Hepatocyte (in vitro differentiated cells): ENCODE measurements at regions not wholly inside any gene's neighbourhood (a gene's known extent, or its start where the extent isn't known, plus 50 kb on each side); places are given as distances from the start of the nearest gene placed in this dataset.

Experiments
- DNase-seq: peaks from one replicate; pipeline ENCODE4 v3.0.0-alpha.2; 2016; ENCODE audit warnings: low spot score
- H2AFZ ChIP-seq: fragments of 200-600 bp; sonication (generic); 2 replicates; pipeline ENCODE4 v1.6.0; 2016; ENCODE audit warnings: antibody characterized with exemption, mild to moderate bottlenecking
- H3K27ac ChIP-seq: fragments of 200-600 bp; sonication (generic); 2 replicates; pipeline ENCODE4 v1.5.1; 2016; ENCODE audit warnings: mild to moderate bottlenecking
- H3K27me3 ChIP-seq: fragments of 200-600 bp; sonication (generic); 2 replicates; pipeline ENCODE4 v1.6.1; 2016
- H3K36me3 ChIP-seq: fragments of 200-600 bp; sonication (generic); replicated peaks from 2 replicates; pipeline ENCODE4 v1.5.1; 2016; ENCODE audit warnings: low read depth; ENCODE audit not compliant: insufficient read depth
- H3K4me1 ChIP-seq: fragments of 200-600 bp; sonication (generic); 2 replicates; pipeline ENCODE4 v1.5.1; 2016; ENCODE audit warnings: mild to moderate bottlenecking, moderate library complexity; ENCODE audit not compliant: insufficient read depth
- H3K4me2 ChIP-seq: fragments of 200-600 bp; sonication (generic); 2 replicates; pipeline ENCODE4 v1.6.0; 2016
- H3K4me3 ChIP-seq: fragments of 200-600 bp; sonication (generic); 2 replicates; pipeline ENCODE4 v1.5.1; 2016; ENCODE audit warnings: mild to moderate bottlenecking
- H3K79me2 ChIP-seq: fragments of 200-600 bp; sonication (generic); 2 replicates; pipeline ENCODE4 v1.6.0; 2017; ENCODE audit warnings: mild to moderate bottlenecking
- H3K9me2 ChIP-seq: fragments of 200-600 bp; sonication (generic); replicated peaks from 2 replicates; pipeline ENCODE4 v1.6.0; 2017; ENCODE audit warnings: mild to moderate bottlenecking; ENCODE audit not compliant: insufficient read depth
- H3K9me3 ChIP-seq: fragments of 200-600 bp; sonication (generic); 2 replicates; pipeline ENCODE4 v1.5.1; 2016; ENCODE audit warnings: low read depth, mild to moderate bottlenecking
- H4K20me1 ChIP-seq: fragments of 200-600 bp; sonication (generic); 2 replicates; pipeline ENCODE4 v1.6.0; 2016; ENCODE audit warnings: mild to moderate bottlenecking; ENCODE audit not compliant: insufficient read depth, poor library complexity, severe bottlenecking
- EZH2 ChIP-seq: fragments of 200-600 bp; sonication (generic); IDR thresholded peaks from 2 replicates; pipeline ENCODE4 v1.6.1; 2016; ENCODE audit warnings: antibody characterized with exemption, mild to moderate bottlenecking, borderline replicate concordance
- EZH2phosphoT487 ChIP-seq: fragments of 200-600 bp; sonication (generic); IDR thresholded peaks from one replicate; pipeline ENCODE4 v1.6.1; 2018; ENCODE audit warnings: antibody characterized with exemption, mild to moderate bottlenecking, low read depth, moderate library complexity; ENCODE audit not compliant: unreplicated experiment, severe bottlenecking
- WGBS: methylation state at CpG from one replicate; pipeline ENCODE4 v1.1.6; 2016; ENCODE audit warnings: low lambda C conversion rate; ENCODE audit errors: missing lambda C conversion rate; 5-methylcytosine and 5-hydroxymethylcytosine counted together
- TF ChIP-seq, protein P1 (sequence below): fragments of 200-600 bp; sonication (generic); IDR thresholded peaks from 2 replicates; pipeline ENCODE4 v1.5.1; 2016; ENCODE audit warnings: antibody characterized with exemption, mild to moderate bottlenecking; ENCODE audit not compliant: poor library complexity

- no peaks in the 10 kb centered on the region for H3K79me2 ChIP-seq
- no peak overlapping the region for H3K4me2 ChIP-seq
- H3K36me3 ChIP-seq = no peaks in the 10 kb centered on the region
- no peak for DNase-seq
- 88% methylated on average over 1 of the region's 1 CpG for WGBS
- H3K27ac ChIP-seq = no peak overlapping the region
- H3K9me3 ChIP-seq = no peaks in the 10 kb centered on the region
- H2AFZ ChIP-seq = no peak overlapping the region
- TF ChIP-seq, protein P1, sequence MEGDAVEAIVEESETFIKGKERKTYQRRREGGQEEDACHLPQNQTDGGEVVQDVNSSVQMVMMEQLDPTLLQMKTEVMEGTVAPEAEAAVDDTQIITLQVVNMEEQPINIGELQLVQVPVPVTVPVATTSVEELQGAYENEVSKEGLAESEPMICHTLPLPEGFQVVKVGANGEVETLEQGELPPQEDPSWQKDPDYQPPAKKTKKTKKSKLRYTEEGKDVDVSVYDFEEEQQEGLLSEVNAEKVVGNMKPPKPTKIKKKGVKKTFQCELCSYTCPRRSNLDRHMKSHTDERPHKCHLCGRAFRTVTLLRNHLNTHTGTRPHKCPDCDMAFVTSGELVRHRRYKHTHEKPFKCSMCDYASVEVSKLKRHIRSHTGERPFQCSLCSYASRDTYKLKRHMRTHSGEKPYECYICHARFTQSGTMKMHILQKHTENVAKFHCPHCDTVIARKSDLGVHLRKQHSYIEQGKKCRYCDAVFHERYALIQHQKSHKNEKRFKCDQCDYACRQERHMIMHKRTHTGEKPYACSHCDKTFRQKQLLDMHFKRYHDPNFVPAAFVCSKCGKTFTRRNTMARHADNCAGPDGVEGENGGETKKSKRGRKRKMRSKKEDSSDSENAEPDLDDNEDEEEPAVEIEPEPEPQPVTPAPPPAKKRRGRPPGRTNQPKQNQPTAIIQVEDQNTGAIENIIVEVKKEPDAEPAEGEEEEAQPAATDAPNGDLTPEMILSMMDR = no peak
- H3K4me1 ChIP-seq = peaks cover 3% of the 10 kb centered on the region
- H3K9me2 ChIP-seq = no peaks in the 10 kb centered on the region
- H3K27me3 ChIP-seq = no peaks in the 10 kb centered on the region
- H4K20me1 ChIP-seq = no peaks in the 10 kb centered on the region
- no peak overlapping the region for H3K4me3 ChIP-seq
Measured at GRCh38 chr4:159489646-159490045, 386.8 kb downstream of the RAPGEF2 start.

GRCh38 chr4:159495515-159496236 lies 392.8 kb downstream of the RAPGEF2 start:
- DNase-seq = no peak
- Histone ChIP-seq H3K27ac (no peak overlapping the region), H2AFZ (no peak overlapping the region), H3K9me3 (no peaks in the 10 kb centered on the region), H3K4me2 (no peak overlapping the region), H3K36me3 (no peaks in the 10 kb centered on the region), H3K4me3 (no peak overlapping the region), H3K79me2 (no peaks in the 10 kb centered on the region), H3K9me2 (no peaks in the 10 kb centered on the region), H3K27me3 (no peaks in the 10 kb centered on the region), H3K4me1 (no peaks in the 10 kb centered on the region), H4K20me1 (no peaks in the 10 kb centered on the region)
- 93% methylated on average over 2 of the region's 2 CpGs for WGBS
- TF ChIP-seq, protein P1 = no peak
- TF ChIP-seq EZH2 = no peak
- TF ChIP-seq EZH2phosphoT487 = no peak

- no peak overlapping the region for H3K27ac ChIP-seq
- no peaks in the 10 kb centered on the region for H3K9me3 ChIP-seq
- H3K27me3 ChIP-seq = no peaks in the 10 kb centered on the region
- no peaks in the 10 kb centered on the region for H3K79me2 ChIP-seq
- 85% methylated on average over 1 of the region's 1 CpG for WGBS
- no peaks in the 10 kb centered on the region for H3K9me2 ChIP-seq
- H3K4me1 ChIP-seq = no peaks in the 10 kb centered on the region
- DNase-seq = no peak
- no peaks in the 10 kb centered on the region for H4K20me1 ChIP-seq
- H3K36me3 ChIP-seq = no peaks in the 10 kb centered on the region
- no peak overlapping the region for H3K4me3 ChIP-seq
- H2AFZ ChIP-seq = no peak overlapping the region
- H3K4me2 ChIP-seq = no peak overlapping the region
- TF ChIP-seq, protein P1 = no peak
- TF ChIP-seq EZH2phosphoT487 (no peak), EZH2 (no peak)
Measured at GRCh38 chr4:159496248-159496647, 393.4 kb downstream of the RAPGEF2 start.
